OCI-LY1 (cell line): ENCODE measurements at regions not wholly inside any gene's neighbourhood (a gene's known extent, or its start where the extent isn't known, plus 50 kb on each side); places are given as distances from the start of the nearest gene placed in this dataset.

ENCODE experiments used
- EZH2 ChIP-seq: fragments of 200-600 bp; sonication (generic), shearing (Covaris generic); IDR thresholded peaks from 2 replicates; pipeline ENCODE4 v1.8.0; 2017; ENCODE audit warnings: borderline replicate concordance, mixed run types, mild to moderate bottlenecking, antibody characterized with exemption, low read length, moderate library complexity, mixed read lengths
- TF ChIP-seq, protein P1 (sequence below): fragments of 200-600 bp; sonication (generic), shearing (Covaris generic); IDR thresholded peaks from 2 replicates; pipeline ENCODE4 v1.5.1; 2017; ENCODE audit warnings: mild to moderate bottlenecking, antibody characterized with exemption, low read length, moderate library complexity, mixed read lengths

DNA sequence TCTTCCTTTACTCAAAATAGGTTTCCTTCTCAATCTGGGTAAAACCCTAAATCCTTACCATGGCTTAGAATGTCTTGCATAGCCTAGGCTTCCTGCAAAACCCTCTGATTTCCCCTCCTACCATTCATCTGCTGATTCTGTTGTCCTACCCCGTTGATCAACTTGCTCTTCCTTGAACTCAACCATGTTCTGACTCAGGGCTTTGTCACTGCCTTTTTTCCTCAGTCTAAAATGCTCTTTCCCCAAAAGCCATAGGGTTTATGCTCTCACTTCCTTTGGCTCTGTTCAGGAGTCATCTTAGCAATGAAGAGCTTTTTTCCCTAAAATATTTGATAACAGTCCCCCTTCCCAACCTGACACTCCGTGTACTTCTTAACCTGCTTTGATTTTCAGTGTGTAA is 79.4 kb upstream of the IZUMO3 start:
- TF ChIP-seq, protein P1, sequence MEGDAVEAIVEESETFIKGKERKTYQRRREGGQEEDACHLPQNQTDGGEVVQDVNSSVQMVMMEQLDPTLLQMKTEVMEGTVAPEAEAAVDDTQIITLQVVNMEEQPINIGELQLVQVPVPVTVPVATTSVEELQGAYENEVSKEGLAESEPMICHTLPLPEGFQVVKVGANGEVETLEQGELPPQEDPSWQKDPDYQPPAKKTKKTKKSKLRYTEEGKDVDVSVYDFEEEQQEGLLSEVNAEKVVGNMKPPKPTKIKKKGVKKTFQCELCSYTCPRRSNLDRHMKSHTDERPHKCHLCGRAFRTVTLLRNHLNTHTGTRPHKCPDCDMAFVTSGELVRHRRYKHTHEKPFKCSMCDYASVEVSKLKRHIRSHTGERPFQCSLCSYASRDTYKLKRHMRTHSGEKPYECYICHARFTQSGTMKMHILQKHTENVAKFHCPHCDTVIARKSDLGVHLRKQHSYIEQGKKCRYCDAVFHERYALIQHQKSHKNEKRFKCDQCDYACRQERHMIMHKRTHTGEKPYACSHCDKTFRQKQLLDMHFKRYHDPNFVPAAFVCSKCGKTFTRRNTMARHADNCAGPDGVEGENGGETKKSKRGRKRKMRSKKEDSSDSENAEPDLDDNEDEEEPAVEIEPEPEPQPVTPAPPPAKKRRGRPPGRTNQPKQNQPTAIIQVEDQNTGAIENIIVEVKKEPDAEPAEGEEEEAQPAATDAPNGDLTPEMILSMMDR = no peak
- TF ChIP-seq EZH2 = no peak
